ENCODE measurements at regions not wholly inside any gene's neighbourhood (a gene's known extent, or its start where the extent isn't known, plus 50 kb on each side); places are given as distances from the start of the nearest gene placed in this dataset.

DNA sequence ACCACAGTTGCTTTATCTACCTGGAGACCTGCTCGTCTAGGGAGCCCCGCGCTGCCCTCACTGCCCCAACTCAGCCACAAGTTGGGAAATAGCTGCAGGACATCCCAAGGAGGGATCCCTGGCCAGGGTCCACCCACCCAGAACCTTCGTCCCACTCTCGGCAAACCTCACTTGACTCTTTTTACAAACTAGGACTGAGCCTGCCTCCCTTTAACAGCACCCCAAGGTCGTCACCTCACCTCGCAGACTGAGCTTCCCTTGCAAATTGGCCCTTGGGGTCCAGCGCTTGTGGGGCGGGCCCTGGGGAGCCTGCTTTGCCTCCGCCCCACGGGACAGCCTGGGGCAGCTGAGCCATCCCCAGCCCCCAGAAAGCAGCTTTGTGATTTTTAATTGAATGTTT lies 1505.8 kb downstream of the TBC1D22A start:
- Histone ChIP-seq H3K9me2 (replicated peaks; ENCODE audit: insufficient read depth, low read length) (no peaks in the 10 kb centered on the region), H3K27me3 (replicated peaks; ENCODE audit: insufficient read depth, low read length) (no peaks in the 10 kb centered on the region), H3K9me3 (replicated peaks; ENCODE audit: insufficient read depth, low read length) (no peaks in the 10 kb centered on the region), H3K27ac (ENCODE audit: low read length) (no peak overlapping the region), H3K4me2 (ENCODE audit: low read depth, low read length) (no peak overlapping the region), H3K79me2 (ENCODE audit: low read length) (no peaks in the 10 kb centered on the region), H3F3A (ENCODE audit: insufficient read depth, low read length) (no peaks in the 10 kb centered on the region), H3K36me3 (replicated peaks; ENCODE audit: insufficient read depth, low read length) (no peaks in the 10 kb centered on the region), H4K20me1 (ENCODE audit: insufficient read depth, low read length) (no peaks in the 10 kb centered on the region), H3K4me1 (ENCODE audit: low read length) (no peaks in the 10 kb centered on the region), H2AFZ (ENCODE audit: low read length) (no peak overlapping the region), H3K4me3 (ENCODE audit: low read length) (no peak overlapping the region), H3K9ac (ENCODE audit: low read length) (no peak overlapping the region)
- TF ChIP-seq CTCF (IDR thresholded peaks at IDR 0.05; ENCODE audit: low read length), result no peak
- TF ChIP-seq EZH2 (optimal IDR thresholded peaks at IDR 0.05; ENCODE audit: low read depth, low read length), result no peak
- no peak for TF ChIP-seq EZH2phosphoT487 (IDR thresholded peaks at IDR 0.05; ENCODE audit: low read length)
- DNase-seq, result peak; percentile 3

GRCh38 chr22:48267681-48268080 lies 1505.2 kb downstream of the TBC1D22A start:
- H2AFZ ChIP-seq (ENCODE audit: low read length), result no peak overlapping the region
- no peak overlapping the region for H3K4me2 ChIP-seq (ENCODE audit: low read depth, low read length)
- H3K9me3 ChIP-seq (replicated peaks; ENCODE audit: insufficient read depth, low read length), result no peaks in the 10 kb centered on the region
- no peaks in the 10 kb centered on the region for H3K27me3 ChIP-seq (replicated peaks; ENCODE audit: insufficient read depth, low read length)
- H3K9ac ChIP-seq (ENCODE audit: low read length), result no peak overlapping the region
- no peak for TF ChIP-seq CTCF (IDR thresholded peaks at IDR 0.05; ENCODE audit: low read length)
- TF ChIP-seq EZH2 (optimal IDR thresholded peaks at IDR 0.05; ENCODE audit: low read depth, low read length), result no peak
- TF ChIP-seq EZH2phosphoT487 (IDR thresholded peaks at IDR 0.05; ENCODE audit: low read length), result no peak
- H3K27ac ChIP-seq (ENCODE audit: low read length), result no peak overlapping the region
- no peaks in the 10 kb centered on the region for H3K79me2 ChIP-seq (ENCODE audit: low read length)
- H4K20me1 ChIP-seq (ENCODE audit: insufficient read depth, low read length), result no peaks in the 10 kb centered on the region
- H3F3A ChIP-seq (ENCODE audit: insufficient read depth, low read length), result no peaks in the 10 kb centered on the region
- H3K4me3 ChIP-seq (ENCODE audit: low read length), result no peak overlapping the region
- H3K36me3 ChIP-seq (replicated peaks; ENCODE audit: insufficient read depth, low read length), result no peaks in the 10 kb centered on the region
- no peak for DNase-seq
- no peaks in the 10 kb centered on the region for H3K4me1 ChIP-seq (ENCODE audit: low read length)
- H3K9me2 ChIP-seq (replicated peaks; ENCODE audit: insufficient read depth, low read length), result no peaks in the 10 kb centered on the region

DNA sequence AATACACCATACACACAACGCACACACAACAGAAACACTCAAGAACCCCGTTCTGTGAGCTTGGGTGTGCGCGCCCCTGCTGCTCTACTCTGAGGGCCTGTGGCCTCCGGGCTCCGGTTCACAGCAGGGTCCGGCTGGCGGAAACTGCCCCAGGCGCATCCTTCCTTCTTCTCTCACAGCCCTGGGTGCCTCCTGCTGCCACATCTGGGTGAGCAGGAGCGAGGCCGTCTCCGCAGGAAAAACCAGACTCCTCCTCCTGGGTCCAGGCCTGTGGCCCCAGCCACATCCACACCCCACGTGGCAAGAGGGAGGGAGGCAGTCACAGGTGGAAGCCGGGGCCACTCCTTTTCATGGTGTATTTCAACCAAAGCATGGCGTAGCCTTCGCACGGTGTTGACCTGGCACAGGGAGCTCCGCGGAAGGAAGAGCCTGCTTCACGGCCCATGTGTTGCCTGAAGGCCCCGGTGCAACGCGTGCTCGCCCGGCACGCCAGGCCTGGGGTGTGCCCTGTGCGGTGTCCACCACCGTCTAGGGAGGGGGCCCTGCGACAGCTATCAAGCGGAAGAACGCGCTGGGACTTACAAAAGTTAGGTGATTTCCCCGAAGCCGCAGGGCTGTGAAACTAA lies 1502.7 kb downstream of the TBC1D22A start:
- Histone ChIP-seq H3K4me2 (ENCODE audit: low read depth, low read length) (no peak overlapping the region), H3F3A (ENCODE audit: insufficient read depth, low read length) (no peaks in the 10 kb centered on the region), H3K27ac (ENCODE audit: low read length) (no peak overlapping the region), H3K9me2 (replicated peaks; ENCODE audit: insufficient read depth, low read length) (no peaks in the 10 kb centered on the region), H3K27me3 (replicated peaks; ENCODE audit: insufficient read depth, low read length) (no peaks in the 10 kb centered on the region), H4K20me1 (ENCODE audit: insufficient read depth, low read length) (no peaks in the 10 kb centered on the region), H3K9me3 (replicated peaks; ENCODE audit: insufficient read depth, low read length) (no peaks in the 10 kb centered on the region), H3K79me2 (ENCODE audit: low read length) (no peaks in the 10 kb centered on the region), H3K4me3 (ENCODE audit: low read length) (no peak overlapping the region), H3K9ac (ENCODE audit: low read length) (no peak overlapping the region), H2AFZ (ENCODE audit: low read length) (no peak overlapping the region), H3K36me3 (replicated peaks; ENCODE audit: insufficient read depth, low read length) (no peaks in the 10 kb centered on the region), H3K4me1 (ENCODE audit: low read length) (no peaks in the 10 kb centered on the region)
- TF ChIP-seq EZH2phosphoT487 (IDR thresholded peaks at IDR 0.05; ENCODE audit: low read length), result no peak
- peak; percentile 0 for DNase-seq

- Histone ChIP-seq H3K79me2 (ENCODE audit: low read length) (no peaks in the 10 kb centered on the region), H3K9me3 (replicated peaks; ENCODE audit: insufficient read depth, low read length) (no peaks in the 10 kb centered on the region), H3K9me2 (replicated peaks; ENCODE audit: insufficient read depth, low read length) (no peaks in the 10 kb centered on the region), H2AFZ (ENCODE audit: low read length) (no peak overlapping the region), H4K20me1 (ENCODE audit: insufficient read depth, low read length) (no peaks in the 10 kb centered on the region), H3K9ac (ENCODE audit: low read length) (no peak overlapping the region), H3K4me3 (ENCODE audit: low read length) (no peak overlapping the region), H3K4me1 (ENCODE audit: low read length) (no peaks in the 10 kb centered on the region), H3K27ac (ENCODE audit: low read length) (no peak overlapping the region), H3K36me3 (replicated peaks; ENCODE audit: insufficient read depth, low read length) (no peaks in the 10 kb centered on the region), H3F3A (ENCODE audit: insufficient read depth, low read length) (no peaks in the 10 kb centered on the region), H3K27me3 (replicated peaks; ENCODE audit: insufficient read depth, low read length) (no peaks in the 10 kb centered on the region), H3K4me2 (ENCODE audit: low read depth, low read length) (no peak overlapping the region)
- TF ChIP-seq EZH2 (optimal IDR thresholded peaks at IDR 0.05; ENCODE audit: low read depth, low read length), result no peak
- TF ChIP-seq EZH2phosphoT487 (IDR thresholded peaks at IDR 0.05; ENCODE audit: low read length), result no peak
- TF ChIP-seq CTCF (IDR thresholded peaks at IDR 0.05; ENCODE audit: low read length), result no peak
- DNase-seq, result no peak
Measured at GRCh38 chr22:48264586-48264985, 1502.1 kb downstream of the TBC1D22A start.

Data from MM.1S (cell line).